ENCODE measurements at regions not wholly inside any gene's neighbourhood (a gene's known extent, or its start where the extent isn't known, plus 50 kb on each side); places are given as distances from the start of the nearest gene placed in this dataset.

- DNase-seq (ENCODE audit: low spot score): no peak
Observed at GRCh38 chr10:36173364-36173763, 531.3 kb upstream of the FZD8 start.

GRCh38 chr10:36171953-36172940 is 530.2 kb upstream of the FZD8 start:
- DNase-seq (ENCODE audit: low spot score): no peak

DNA sequence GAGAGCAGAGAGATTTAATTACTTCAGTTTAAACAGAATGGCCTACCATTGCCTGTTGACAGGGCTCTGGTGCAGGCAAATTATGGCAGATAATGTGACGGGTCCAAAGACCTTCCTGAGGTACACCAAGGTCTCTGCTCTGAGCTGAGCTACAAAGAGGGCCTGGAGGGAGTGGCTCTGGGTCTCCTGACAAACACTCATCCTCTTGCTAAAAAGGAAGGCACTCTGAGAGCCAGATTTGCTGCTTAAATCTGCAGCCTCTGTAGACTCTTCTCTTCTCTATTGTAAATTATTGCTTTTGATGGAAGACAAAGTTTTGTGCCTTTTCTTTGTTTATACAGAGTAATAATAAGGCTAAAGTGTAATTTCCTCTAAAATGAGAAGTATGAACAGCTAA is 529.5 kb upstream of the FZD8 start:
- DNase-seq (ENCODE audit: low spot score): no peak

DNA sequence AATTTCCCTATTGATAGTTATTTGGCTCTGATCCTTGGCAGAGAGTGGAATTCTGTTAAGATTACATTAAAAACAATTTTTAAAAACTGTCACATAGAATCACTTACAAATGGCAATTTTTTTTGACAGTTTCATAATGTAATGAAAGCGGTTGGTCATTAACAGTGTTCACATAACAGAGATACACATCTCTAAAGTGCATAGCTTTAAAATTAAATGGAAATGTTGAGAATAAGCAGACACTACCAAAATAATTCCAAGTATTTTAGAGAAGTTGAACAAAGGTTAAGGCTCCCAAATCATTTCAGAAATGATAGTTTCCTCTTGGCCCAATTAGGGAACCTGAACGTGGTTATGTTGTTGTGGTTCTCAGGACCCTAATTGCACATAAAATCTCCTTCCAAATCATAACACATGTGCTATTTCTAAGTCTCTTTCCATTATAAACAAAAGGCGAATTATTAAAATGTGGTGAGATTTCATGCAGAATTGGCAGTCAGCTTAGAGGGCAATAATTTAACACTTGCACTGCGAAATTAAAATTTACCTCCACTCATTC is 528.9 kb upstream of the FZD8 start:
- no peak for DNase-seq (ENCODE audit: low spot score)

DNA sequence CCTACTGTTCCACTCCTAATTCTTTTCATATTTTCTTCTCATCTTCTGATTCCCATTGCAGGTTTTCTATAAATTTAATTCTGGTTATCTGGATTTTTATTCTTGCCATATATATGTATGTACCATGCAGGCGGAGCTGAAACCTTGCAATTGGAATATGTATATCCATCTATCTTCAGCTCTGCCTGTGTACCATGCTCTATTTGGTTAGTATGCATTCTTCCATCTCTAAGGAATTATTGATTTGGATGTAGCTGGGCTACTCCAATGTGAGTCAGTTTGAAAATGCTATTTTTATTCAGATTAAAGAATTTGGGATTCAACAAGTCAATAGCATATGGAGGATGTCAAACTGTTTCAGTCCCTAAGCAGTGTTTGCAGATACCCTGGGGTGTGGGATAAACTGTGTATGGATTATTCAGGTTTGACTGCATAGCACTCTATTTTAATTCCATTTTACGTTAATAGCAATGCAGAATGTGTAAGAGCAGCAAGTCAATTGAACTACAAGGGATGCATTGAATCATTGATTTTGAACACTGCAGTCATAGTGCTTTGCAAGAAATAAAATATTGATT is 528.1 kb upstream of the FZD8 start:
- DNase-seq (ENCODE audit: low spot score): no peak

DNA sequence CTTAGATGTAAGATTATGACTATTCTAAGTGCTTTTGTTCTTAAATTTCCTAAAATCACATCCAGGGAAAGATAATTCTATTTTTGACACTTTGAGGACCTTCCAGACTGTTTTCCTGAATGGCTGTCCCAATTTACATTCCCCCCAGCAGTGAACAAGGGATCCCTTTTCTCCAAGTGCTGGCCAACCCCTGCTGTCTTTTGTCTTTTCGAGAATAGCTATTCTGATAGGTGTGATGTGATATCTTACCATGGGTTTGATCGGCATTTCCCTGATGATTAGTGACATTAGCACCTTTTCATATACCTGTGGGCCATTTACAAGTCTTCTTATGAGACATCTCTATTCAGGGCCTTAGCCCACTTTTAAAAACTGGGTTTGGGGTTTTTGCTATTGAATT is 526.7 kb upstream of the FZD8 start:
- DNase-seq (ENCODE audit: low spot score): no peak

DNA sequence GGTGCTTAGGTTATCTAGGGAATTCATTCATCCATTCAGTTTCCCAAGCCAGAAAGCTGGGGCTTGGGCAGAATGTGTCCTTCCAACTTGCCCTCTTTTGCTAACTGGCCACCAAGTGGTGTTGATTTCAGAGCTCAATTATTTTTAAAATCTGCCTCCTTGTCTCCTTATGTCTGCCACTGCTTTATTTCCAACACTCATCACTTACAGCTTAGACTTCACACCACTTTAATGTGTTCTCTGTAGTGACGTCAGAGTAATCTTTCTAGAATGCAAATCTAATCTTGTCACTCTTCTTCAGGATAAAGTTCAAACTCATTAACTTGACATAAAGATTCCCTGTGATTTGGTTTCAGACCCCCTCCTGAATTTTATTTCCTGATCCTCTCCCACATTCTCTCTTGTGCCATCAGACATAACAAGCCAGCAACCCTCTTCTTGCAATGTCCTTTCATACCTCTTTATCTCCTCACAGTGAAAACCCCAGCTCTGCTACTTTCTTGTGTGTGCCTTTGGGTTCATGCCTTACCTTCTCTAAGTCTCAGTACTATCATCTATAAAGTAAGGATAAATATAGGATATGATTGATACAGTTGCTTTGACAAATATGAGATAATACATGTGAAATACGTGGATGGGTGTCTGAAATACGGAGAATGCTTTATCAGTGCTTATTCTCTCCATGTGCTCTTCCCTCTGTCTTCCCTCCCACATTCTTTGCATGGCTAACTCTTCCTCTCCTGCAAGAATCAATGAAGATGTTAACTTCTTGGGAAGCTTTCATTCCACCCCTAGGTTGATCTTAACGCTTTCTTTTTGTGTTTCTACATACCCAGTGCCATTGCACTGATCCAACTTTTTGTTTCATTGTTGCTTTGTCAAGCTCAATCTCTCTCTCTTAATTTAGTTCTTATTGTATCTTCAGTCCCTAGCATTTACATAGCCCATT is 522.7 kb upstream of the FZD8 start:
- DNase-seq (ENCODE audit: low spot score): no peak

DNA sequence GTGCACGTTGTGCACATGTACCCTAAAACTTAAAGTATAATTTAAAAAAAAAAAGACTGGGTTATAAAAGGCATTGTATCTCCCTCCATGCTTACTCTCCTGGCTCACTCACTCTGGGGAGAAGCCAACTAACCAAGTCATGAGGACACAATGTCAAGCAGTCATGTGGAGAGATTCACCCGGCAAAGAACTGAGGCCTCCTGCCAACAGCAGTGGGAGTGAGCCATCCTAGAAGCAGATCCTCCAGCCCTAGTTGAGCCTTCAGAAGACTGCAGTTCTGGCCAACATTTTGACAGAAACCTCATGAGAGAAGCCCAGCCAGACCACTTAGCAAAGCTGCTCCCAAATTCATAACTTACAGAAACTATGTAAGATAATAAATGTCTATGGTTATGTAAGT is 521.7 kb upstream of the FZD8 start:
- no peak for DNase-seq (ENCODE audit: low spot score)

GRCh38 chr10:36157486-36157885 is 515.4 kb upstream of the FZD8 start:
- no peak for DNase-seq (ENCODE audit: low spot score)

- DNase-seq (ENCODE audit: low spot score): no peak
Observed at GRCh38 chr10:36148207-36148606, 506.1 kb upstream of the FZD8 start.

GRCh38 chr10:36147529-36147928 is 505.4 kb upstream of the FZD8 start:
- DNase-seq (ENCODE audit: low spot score): no peak

DNA sequence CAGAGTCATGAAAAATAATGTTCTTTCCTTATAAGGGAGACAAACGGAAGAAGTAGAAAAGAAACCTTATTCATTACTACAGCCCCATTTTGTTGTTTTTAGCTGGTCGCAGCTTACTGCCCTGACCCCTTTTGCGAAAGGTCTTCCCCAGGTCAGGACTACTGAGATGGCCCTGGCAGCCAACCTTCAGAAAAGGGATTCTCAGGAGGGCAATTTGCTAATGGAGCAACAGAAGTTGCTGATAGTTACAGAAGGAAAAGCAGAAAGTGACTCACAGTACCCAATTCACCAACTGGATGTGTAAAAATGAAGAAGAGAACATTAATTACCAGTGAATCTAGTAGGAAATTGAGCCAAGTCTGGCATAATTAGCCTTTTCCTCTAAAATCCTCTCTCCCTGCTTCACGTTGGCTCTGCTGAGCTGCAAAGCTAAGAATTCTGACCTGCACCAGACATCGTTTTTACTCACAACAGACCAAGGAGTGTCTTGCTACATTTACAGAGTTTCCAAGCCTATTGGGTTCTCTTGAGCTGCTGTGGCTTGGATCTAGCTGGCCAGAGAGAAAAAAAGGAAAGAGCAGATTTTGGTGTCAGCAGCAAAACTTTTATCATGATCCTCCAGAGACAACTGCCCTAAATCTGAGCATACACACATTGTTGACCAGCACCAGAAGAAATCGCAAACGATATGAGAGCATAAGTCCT is 499.9 kb upstream of the FZD8 start:
- no peak for DNase-seq (ENCODE audit: low spot score)

GRCh38 chr10:36129051-36129450 is 487.0 kb upstream of the FZD8 start:
- no peak for DNase-seq (ENCODE audit: low spot score)

DNA sequence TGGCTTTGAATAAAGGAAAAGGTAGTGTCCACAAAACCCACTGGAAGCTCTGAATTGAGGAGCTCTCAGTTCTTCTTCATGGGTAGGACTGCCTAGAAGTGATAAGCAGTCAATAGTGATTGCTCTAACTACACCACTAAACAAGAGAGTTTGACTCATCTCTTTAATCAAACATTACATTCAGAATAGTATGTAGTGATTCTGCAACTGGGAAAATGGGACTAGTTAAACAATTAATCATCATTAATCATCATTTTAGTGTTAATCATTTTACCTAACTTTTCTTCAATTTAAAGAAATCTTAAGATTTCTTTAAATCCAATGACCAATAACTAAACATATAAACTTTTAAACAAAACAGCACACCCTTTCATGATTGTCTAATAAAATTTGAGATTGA is 484.0 kb upstream of the FZD8 start:
- no peak for DNase-seq (ENCODE audit: low spot score)

DNA sequence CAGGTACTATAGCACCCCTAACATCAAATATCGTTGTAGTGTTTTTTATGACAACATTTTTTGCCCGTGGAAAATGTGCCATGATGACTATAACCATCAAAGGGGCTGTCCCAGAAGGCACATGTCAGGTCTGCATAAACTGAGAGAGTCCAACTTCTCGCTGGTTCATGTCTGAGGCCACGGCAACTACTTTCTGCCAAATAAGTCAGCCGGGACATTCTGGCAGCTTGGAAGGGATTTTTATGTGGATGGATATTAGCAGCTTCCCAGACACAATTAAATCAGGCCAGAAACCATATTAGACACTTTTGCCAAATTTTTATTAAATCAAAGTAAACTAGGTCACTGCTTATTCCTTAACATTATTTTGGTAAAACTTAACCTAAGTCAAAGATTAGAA is 477.4 kb upstream of the FZD8 start:
- DNase-seq (ENCODE audit: low spot score): no peak

DNA sequence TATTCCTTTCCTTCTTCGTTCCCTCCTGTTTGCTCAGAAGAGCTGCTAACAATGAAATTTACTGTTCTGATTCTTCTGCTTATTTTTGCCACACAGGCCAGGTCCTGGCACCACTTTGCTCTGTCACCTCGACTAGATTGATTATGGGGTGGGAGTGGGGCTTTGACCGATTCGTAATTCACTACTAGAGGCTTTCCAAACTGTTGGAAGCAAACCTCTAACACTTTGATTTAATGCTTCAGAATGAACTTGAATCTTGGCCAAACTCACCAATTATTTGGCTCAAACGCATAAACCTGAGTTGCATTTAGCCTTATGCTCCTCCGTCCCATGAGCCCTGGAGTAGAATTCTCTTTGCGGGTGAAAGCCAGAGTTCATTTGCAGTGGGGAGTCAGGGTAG is 476.2 kb upstream of the FZD8 start:
- DNase-seq (ENCODE audit: low spot score): no peak

GRCh38 chr10:36117890-36118289 is 475.8 kb upstream of the FZD8 start:
- DNase-seq (ENCODE audit: low spot score): no peak

GRCh38 chr10:36117231-36117630 is 475.1 kb upstream of the FZD8 start:
- no peak for DNase-seq (ENCODE audit: low spot score)

DNA sequence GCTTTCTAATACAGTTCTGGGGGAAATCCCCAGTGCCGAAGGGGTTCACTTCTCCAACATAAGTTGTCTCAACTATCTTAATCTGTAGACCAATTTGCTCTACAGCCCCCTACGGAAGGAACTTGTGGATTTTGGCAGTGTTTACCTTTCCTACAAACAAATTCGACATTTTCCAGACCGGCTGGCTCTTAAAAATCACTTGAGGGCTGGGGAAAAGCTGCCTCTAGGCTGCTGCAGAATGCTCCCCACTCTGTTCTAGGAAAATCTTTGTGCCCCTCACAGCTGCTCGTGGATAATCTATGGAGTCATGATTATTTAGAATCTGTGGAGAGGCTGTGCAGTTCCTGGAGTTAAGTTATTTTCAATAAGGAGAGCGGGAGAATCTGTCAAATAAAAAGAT is 474.6 kb upstream of the FZD8 start:
- no peak for DNase-seq (ENCODE audit: low spot score)

GRCh38 chr10:36116040-36116439 is 473.9 kb upstream of the FZD8 start:
- DNase-seq (ENCODE audit: low spot score): no peak

GRCh38 chr10:36115364-36115763 is 473.3 kb upstream of the FZD8 start:
- DNase-seq (ENCODE audit: low spot score): no peak
